SU-DHL-6 (cell line): ENCODE measurements at regions not wholly inside any gene's neighbourhood (a gene's known extent, or its start where the extent isn't known, plus 50 kb on each side); places are given as distances from the start of the nearest gene placed in this dataset.

Experiments
- H2AFZ ChIP-seq: fragments of 200-600 bp; sonication (generic); 2 replicates; pipeline ENCODE4 v1.6.1; 2014; ENCODE audit warnings: low read depth, mild to moderate bottlenecking, moderate library complexity, mixed read lengths, antibody characterized with exemption, low read length; ENCODE audit not compliant: severe bottlenecking
- H3F3A ChIP-seq: fragments of 200-600 bp; shearing (Covaris generic); 2 replicates; pipeline ENCODE4 v1.6.0; 2016; ENCODE audit warnings: antibody characterized with exemption, mild to moderate bottlenecking; ENCODE audit not compliant: insufficient read depth
- H3K27ac ChIP-seq: fragments of 200-600 bp; sonication (generic); 2 replicates; pipeline ENCODE4 v1.5.1; 2016; ENCODE audit warnings: low read depth, mild to moderate bottlenecking, low read length, moderate library complexity, mixed read lengths
- H3K27me3 ChIP-seq: fragments of 200-600 bp; sonication (generic), shearing (Covaris generic); 2 replicates; pipeline ENCODE4 v1.6.0; 2014; ENCODE audit warnings: mild to moderate bottlenecking, low read length
- H3K36me3 ChIP-seq: fragments of 200-600 bp; sonication (generic); 2 replicates; pipeline ENCODE4 v1.6.1; 2014; ENCODE audit warnings: mild to moderate bottlenecking, low read length, mixed read lengths
- H3K4me2 ChIP-seq: fragments of 300-600, 200-600 bp; shearing (Covaris generic), sonication (generic); 2 replicates; pipeline ENCODE4 v1.6.0; 2014; ENCODE audit warnings: low read length, low read depth, mild to moderate bottlenecking; ENCODE audit not compliant: poor library complexity, severe bottlenecking
- H3K4me3 ChIP-seq: fragments of 200-600 bp; sonication (generic); 2 replicates; pipeline ENCODE4 v1.5.1; 2014; ENCODE audit warnings: antibody characterized with exemption, low read length, mild to moderate bottlenecking, mixed read lengths; ENCODE audit not compliant: insufficient read depth, poor library complexity, severe bottlenecking
- H3K79me2 ChIP-seq: fragments of 200-600 bp; sonication (generic); 2 replicates; pipeline ENCODE4 v1.6.1; 2014; ENCODE audit warnings: mild to moderate bottlenecking, low read length, moderate library complexity; ENCODE audit not compliant: insufficient read depth
- H3K9ac ChIP-seq: fragments of 200-600 bp; sonication (generic); 2 replicates; pipeline ENCODE4 v1.7.0; 2014; ENCODE audit warnings: mild to moderate bottlenecking, low read length
- H3K9me2 ChIP-seq: fragments of 200-600 bp; sonication (generic); replicated peaks from 2 replicates; pipeline ENCODE4 v1.6.1; 2014; ENCODE audit warnings: low read length; ENCODE audit not compliant: insufficient read depth
- H3K9me3 ChIP-seq: fragments of 200-600 bp; sonication (generic); 2 replicates; pipeline ENCODE4 v1.6.1; 2014; ENCODE audit warnings: low read length, mixed read lengths; ENCODE audit not compliant: insufficient read depth
- H4K20me1 ChIP-seq: fragments of 200-600 bp; sonication (generic); 2 replicates; pipeline ENCODE4 v1.6.1; 2014; ENCODE audit warnings: low read depth, mild to moderate bottlenecking, antibody characterized with exemption, low read length, moderate library complexity, mixed read lengths
- CTCF ChIP-seq: fragments of 200-600 bp; sonication (generic); IDR thresholded peaks from one replicate; pipeline ENCODE4 v1.5.1; 2017; ENCODE audit warnings: antibody characterized with exemption, mild to moderate bottlenecking, low read length, moderate library complexity; ENCODE audit not compliant: insufficient read depth, poor library complexity, severe bottlenecking
- EZH2phosphoT487 ChIP-seq: fragments of 200-600 bp; sonication (generic), shearing (Covaris generic); conservative IDR thresholded peaks from 2 replicates; pipeline ENCODE4 v1.6.1; 2018; ENCODE audit warnings: mild to moderate bottlenecking, antibody characterized with exemption, low read length, moderate library complexity, mixed read lengths

GRCh38 chr7:24383055-24383454 is 99.1 kb downstream of the NPY start:
- no peak overlapping the region for H3K9ac ChIP-seq
- no peaks in the 10 kb centered on the region for H3K36me3 ChIP-seq
- TF ChIP-seq CTCF = no peak
- TF ChIP-seq EZH2phosphoT487 = no peak
- H3K9me2 ChIP-seq = no peaks in the 10 kb centered on the region
- no peak overlapping the region for H3K4me3 ChIP-seq
- no peaks in the 10 kb centered on the region for H3K9me3 ChIP-seq
- H3K79me2 ChIP-seq = no peaks in the 10 kb centered on the region
- no peak overlapping the region for H3K27ac ChIP-seq
- no peak overlapping the region for H2AFZ ChIP-seq
- no peak overlapping the region for H3K4me2 ChIP-seq
- H4K20me1 ChIP-seq = no peaks in the 10 kb centered on the region
- no peaks in the 10 kb centered on the region for H3K27me3 ChIP-seq
- H3F3A ChIP-seq = no peaks in the 10 kb centered on the region

GRCh38 chr7:24384362-24385030 is 100.5 kb downstream of the NPY start:
- H4K20me1 ChIP-seq = no peaks in the 10 kb centered on the region
- H3F3A ChIP-seq = no peaks in the 10 kb centered on the region
- H3K4me2 ChIP-seq = no peak overlapping the region

GRCh38 chr7:24388212-24388611 is 104.2 kb downstream of the NPY start:
- Histone ChIP-seq H3K4me2 (no peak overlapping the region), H4K20me1 (no peaks in the 10 kb centered on the region), H3K9me2 (no peaks in the 10 kb centered on the region), H3K79me2 (no peaks in the 10 kb centered on the region), H2AFZ (no peak overlapping the region), H3K9ac (no peak overlapping the region), H3K9me3 (no peaks in the 10 kb centered on the region), H3K4me3 (no peak overlapping the region), H3K27me3 (no peaks in the 10 kb centered on the region), H3K27ac (no peak overlapping the region), H3K36me3 (no peaks in the 10 kb centered on the region), H3F3A (no peaks in the 10 kb centered on the region)
- TF ChIP-seq CTCF = no peak
- no peak for TF ChIP-seq EZH2phosphoT487

More at GRCh38 chr7:24384362-24385030, 100.5 kb downstream of the NPY start:
- Histone ChIP-seq H3K9me3 (no peaks in the 10 kb centered on the region), H2AFZ (no peak overlapping the region), H3K27me3 (no peaks in the 10 kb centered on the region), H3K9ac (no peak overlapping the region), H3K4me3 (no peak overlapping the region), H3K36me3 (no peaks in the 10 kb centered on the region), H3K9me2 (no peaks in the 10 kb centered on the region), H3K79me2 (no peaks in the 10 kb centered on the region), H3K27ac (no peak overlapping the region)
- no peak for TF ChIP-seq CTCF
- TF ChIP-seq EZH2phosphoT487 = no peak
